ENCODE measurements at regions not wholly inside any gene's neighbourhood (a gene's known extent, or its start where the extent isn't known, plus 50 kb on each side); places are given as distances from the start of the nearest gene placed in this dataset.

GRCh38 chr13:63497601-63498000 is 2082.0 kb upstream of the PCDH20 start:
- Histone ChIP-seq H3K4me1 (no peaks in the 10 kb centered on the region), H3K27me3 (no peaks in the 10 kb centered on the region)

DNA sequence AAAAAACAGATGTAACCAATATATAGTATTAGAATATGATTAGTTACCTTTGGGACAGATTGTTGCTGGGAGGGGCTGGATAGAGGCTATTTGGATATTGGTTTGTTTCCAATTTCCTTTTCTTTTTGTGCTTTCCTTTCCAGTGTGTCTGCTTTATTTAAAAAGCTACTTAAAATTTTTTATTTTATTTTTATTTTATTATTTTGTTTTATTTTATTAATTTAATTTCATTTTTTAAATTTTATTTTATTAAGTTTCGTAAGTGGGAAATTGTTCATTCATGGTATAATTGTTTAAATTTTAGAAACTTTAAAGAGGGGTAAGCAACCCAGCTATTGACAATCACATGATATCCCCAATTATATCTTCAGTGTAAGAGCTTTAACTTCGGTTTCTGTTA is 2077.0 kb upstream of the PCDH20 start:
- Histone ChIP-seq H3K4me2 (no peak overlapping the region), H3K9ac (no peak overlapping the region), H3K27me3 (no peaks in the 10 kb centered on the region), H3K9me3 (no peaks in the 10 kb centered on the region), H4K20me1 (no peaks in the 10 kb centered on the region), H3K4me3 (no peak overlapping the region), H3K36me3 (no peaks in the 10 kb centered on the region), H3K4me1 (no peaks in the 10 kb centered on the region), H3K27ac (no peak overlapping the region)
- no peak for TF ChIP-seq Cebpa-rat (IDR thresholded peaks at IDR 0.05)

More at GRCh38 chr13:63497601-63498000, 2082.0 kb upstream of the PCDH20 start:
- TF ChIP-seq Cebpa-rat (IDR thresholded peaks at IDR 0.05) = no peak
- Histone ChIP-seq H3K36me3 (no peaks in the 10 kb centered on the region), H3K9me3 (no peaks in the 10 kb centered on the region), H3K4me3 (no peak overlapping the region), H3K27ac (no peak overlapping the region), H3K4me2 (no peak overlapping the region), H4K20me1 (no peaks in the 10 kb centered on the region), H3K9ac (no peak overlapping the region)

DNA sequence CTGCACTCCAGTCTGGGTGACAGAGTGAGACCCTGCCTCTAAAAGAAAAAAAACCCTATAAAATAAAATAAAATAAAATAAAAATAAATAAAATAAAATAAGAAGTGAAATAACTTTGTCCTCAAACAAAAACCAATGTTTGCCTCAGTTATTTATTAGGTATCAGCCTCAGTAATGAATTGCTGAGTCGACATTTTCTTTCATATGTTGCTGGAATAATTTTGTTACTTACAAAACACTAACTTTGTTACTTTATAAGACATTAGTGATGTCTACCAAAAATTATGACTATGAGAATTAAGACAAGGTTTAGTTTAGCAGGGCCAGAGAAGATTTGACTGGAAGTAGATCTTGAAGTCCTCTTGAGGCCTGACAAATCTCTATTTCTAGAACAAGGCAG is 2074.5 kb upstream of the PCDH20 start:
- TF ChIP-seq Cebpa-rat (IDR thresholded peaks at IDR 0.05) = no peak
- no peaks in the 10 kb centered on the region for H3K9me3 ChIP-seq
- H3K36me3 ChIP-seq = no peaks in the 10 kb centered on the region
- H3K4me1 ChIP-seq = no peaks in the 10 kb centered on the region
- H3K4me2 ChIP-seq = no peak overlapping the region
- H3K9ac ChIP-seq = no peak overlapping the region
- no peak overlapping the region for H3K4me3 ChIP-seq
- H4K20me1 ChIP-seq = no peaks in the 10 kb centered on the region
- H3K27ac ChIP-seq = no peak overlapping the region
- no peaks in the 10 kb centered on the region for H3K27me3 ChIP-seq

DNA sequence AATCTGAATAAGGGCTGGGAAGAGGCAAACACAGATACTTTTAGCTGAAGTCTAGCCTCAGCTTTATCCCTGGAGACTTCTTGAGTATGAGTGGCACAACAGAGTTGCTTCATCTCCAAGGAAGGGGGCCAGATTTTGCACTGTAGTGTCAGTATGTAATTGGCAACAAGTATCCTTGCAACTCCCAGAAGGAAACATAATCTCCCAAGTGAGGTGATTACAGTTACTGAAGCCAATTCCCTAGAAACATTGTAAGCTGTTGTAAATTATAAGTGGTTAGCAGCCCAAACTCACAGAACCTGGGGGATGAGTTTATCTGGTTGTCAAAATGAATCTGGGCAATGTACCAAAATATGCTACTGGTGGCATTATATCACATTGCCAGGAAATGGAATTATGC is 2065.7 kb upstream of the PCDH20 start:
- H3K36me3 ChIP-seq = no peaks in the 10 kb centered on the region
- H3K4me3 ChIP-seq = no peak overlapping the region
- no peak for TF ChIP-seq Cebpa-rat (IDR thresholded peaks at IDR 0.05)
- no peak overlapping the region for H3K9ac ChIP-seq
- no peaks in the 10 kb centered on the region for H3K27me3 ChIP-seq
- H3K4me2 ChIP-seq = no peak overlapping the region
- H3K27ac ChIP-seq = no peak overlapping the region
- no peaks in the 10 kb centered on the region for H3K9me3 ChIP-seq
- H3K4me1 ChIP-seq = no peaks in the 10 kb centered on the region
- no peaks in the 10 kb centered on the region for H4K20me1 ChIP-seq

DNA sequence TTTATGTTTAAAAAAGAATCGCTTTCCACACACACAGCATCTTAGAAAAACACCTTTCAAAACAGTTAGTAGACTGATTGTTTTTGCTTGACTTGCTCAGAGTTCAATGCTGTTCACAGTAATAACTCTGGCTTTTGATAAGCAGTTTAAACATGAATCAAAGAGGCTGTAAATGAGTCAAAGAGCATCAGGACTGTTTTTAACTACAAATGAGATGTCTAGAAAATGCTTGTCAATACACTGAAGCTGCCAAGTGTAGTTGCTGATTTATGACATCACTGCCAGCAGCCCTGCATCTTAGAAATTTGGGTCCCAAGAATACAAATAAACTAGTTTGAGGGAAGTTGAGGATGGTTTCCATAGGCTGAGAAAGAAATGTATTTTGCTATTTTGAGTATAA is 2057.1 kb upstream of the PCDH20 start:
- Histone ChIP-seq H3K4me3 (no peak overlapping the region), H3K27me3 (no peaks in the 10 kb centered on the region), H3K4me1 (no peaks in the 10 kb centered on the region), H4K20me1 (no peaks in the 10 kb centered on the region), H3K9ac (no peak overlapping the region), H3K27ac (no peak overlapping the region), H3K36me3 (no peaks in the 10 kb centered on the region), H3K4me2 (no peak overlapping the region), H3K9me3 (no peaks in the 10 kb centered on the region)
- TF ChIP-seq Cebpa-rat (IDR thresholded peaks at IDR 0.05) = no peak

DNA sequence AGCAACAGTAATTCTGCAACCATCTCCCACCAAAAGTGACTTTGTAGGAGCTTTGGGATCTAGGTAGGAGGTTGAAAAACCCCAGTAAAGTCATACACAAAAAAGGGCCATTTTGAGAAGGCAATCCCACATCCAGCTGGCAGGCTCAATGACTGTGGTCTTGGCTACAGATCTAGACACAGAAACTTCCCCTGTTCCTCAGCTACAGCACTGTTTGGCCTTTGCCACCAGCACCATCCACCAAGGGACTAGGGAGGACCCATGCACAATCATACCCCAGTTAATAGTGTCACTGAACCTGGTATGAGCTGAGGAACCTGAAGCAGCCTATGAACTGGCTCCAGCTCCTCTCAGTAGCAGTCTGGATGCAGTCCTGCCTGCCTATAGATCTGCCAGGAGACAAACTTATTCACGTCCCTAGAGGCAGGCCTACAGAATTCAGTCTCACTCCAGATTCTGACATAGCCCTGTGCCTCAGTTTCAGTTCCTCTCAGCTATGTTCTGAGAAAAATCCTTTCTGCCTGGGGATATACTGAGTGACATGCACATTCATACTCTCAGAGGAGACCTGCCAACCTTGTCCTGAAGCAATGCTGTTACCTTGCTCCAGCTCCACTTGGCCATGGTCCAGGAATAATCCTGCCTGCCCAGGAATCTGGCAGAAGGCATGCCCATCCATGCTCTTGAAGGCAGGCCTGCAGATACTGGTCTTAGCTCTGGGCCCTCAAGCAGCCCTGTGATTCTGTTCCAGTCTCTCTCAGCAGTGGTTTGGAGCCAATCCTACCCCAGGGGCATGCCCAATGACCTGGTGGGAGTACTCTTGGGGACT is 2048.3 kb upstream of the PCDH20 start:
- no peak overlapping the region for H3K27ac ChIP-seq
- TF ChIP-seq Cebpa-rat (IDR thresholded peaks at IDR 0.05) = no peak
- no peak overlapping the region for H3K9ac ChIP-seq
- no peak overlapping the region for H3K4me3 ChIP-seq
- peaks cover 17% of the 10 kb centered on the region for H3K9me3 ChIP-seq
- H3K4me2 ChIP-seq = no peak overlapping the region
- peaks cover 4% of the 10 kb centered on the region; the same call in 1 of the 2 replicates for H3K4me1 ChIP-seq
- no peaks in the 10 kb centered on the region for H4K20me1 ChIP-seq
- no peaks in the 10 kb centered on the region for H3K27me3 ChIP-seq
- H3K36me3 ChIP-seq = no peaks in the 10 kb centered on the region

- no peaks in the 10 kb centered on the region for H3K36me3 ChIP-seq
- H3K4me3 ChIP-seq = no peak overlapping the region
- H4K20me1 ChIP-seq = no peaks in the 10 kb centered on the region
- H3K27ac ChIP-seq = no peak overlapping the region
- H3K9ac ChIP-seq = no peak overlapping the region
- H3K4me2 ChIP-seq = no peak overlapping the region
- TF ChIP-seq Cebpa-rat (IDR thresholded peaks at IDR 0.05) = no peak
- H3K27me3 ChIP-seq = no peaks in the 10 kb centered on the region
- peaks cover 9% of the 10 kb centered on the region for H3K9me3 ChIP-seq
- H3K4me1 ChIP-seq = peaks cover 4% of the 10 kb centered on the region; the same call in 1 of the 2 replicates
Observed at GRCh38 chr13:63460462-63461090, 2044.9 kb upstream of the PCDH20 start.

DNA sequence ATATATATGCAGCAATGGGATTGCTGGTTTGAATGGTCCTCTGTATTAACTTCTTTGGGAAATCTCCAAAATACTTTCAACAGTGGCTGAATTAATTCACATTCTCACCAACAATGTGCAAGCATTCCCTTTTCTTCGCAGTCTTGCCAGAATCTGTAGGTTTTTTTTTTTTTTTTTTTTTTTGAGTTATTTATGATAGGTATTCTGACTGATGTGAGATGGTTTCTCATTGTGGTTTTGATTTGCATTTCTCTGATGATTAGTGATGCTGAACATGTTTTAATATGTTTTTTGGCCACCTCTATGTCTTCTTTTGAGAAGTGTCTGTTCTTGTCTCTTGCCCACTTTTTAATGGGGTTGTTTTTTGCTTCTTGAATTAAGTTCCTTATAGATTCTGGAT is 2041.5 kb upstream of the PCDH20 start:
- no peak overlapping the region for H3K9ac ChIP-seq
- H3K27me3 ChIP-seq = no peaks in the 10 kb centered on the region
- H4K20me1 ChIP-seq = no peaks in the 10 kb centered on the region
- no peak for TF ChIP-seq Cebpa-rat (IDR thresholded peaks at IDR 0.05)
- no peak overlapping the region for H3K4me2 ChIP-seq
- H3K9me3 ChIP-seq = no peaks in the 10 kb centered on the region
- H3K4me3 ChIP-seq = no peak overlapping the region
- H3K27ac ChIP-seq = no peak overlapping the region
- H3K36me3 ChIP-seq = no peaks in the 10 kb centered on the region
- no peaks in the 10 kb centered on the region for H3K4me1 ChIP-seq

- no peak for TF ChIP-seq Cebpa-rat (IDR thresholded peaks at IDR 0.05)
Observed at GRCh38 chr13:63455938-63456337, 2040.3 kb upstream of the PCDH20 start.

GRCh38 chr13:63449550-63449949 is 2033.9 kb upstream of the PCDH20 start:
- Histone ChIP-seq H3K27me3 (no peaks in the 10 kb centered on the region), H3K9ac (no peak overlapping the region), H3K4me3 (no peak overlapping the region), H3K4me1 (no peaks in the 10 kb centered on the region), H4K20me1 (no peaks in the 10 kb centered on the region), H3K4me2 (no peak overlapping the region), H3K9me3 (no peaks in the 10 kb centered on the region), H3K27ac (no peak overlapping the region), H3K36me3 (no peaks in the 10 kb centered on the region)
- no peak for TF ChIP-seq Cebpa-rat (IDR thresholded peaks at IDR 0.05)

More at GRCh38 chr13:63455938-63456337, 2040.3 kb upstream of the PCDH20 start:
- no peak overlapping the region for H3K9ac ChIP-seq
- H3K4me1 ChIP-seq = no peaks in the 10 kb centered on the region
- H4K20me1 ChIP-seq = no peaks in the 10 kb centered on the region
- H3K27ac ChIP-seq = no peak overlapping the region
- no peaks in the 10 kb centered on the region for H3K9me3 ChIP-seq
- no peaks in the 10 kb centered on the region for H3K27me3 ChIP-seq
- no peaks in the 10 kb centered on the region for H3K36me3 ChIP-seq
- no peak overlapping the region for H3K4me2 ChIP-seq
- no peak overlapping the region for H3K4me3 ChIP-seq

Measured in BLaER1 (cell line).